Stimulated activated CD4-positive, alpha-beta T cell treated with anti-CD3 and anti-CD28 coated beads, Interleukin-4, amount 100 ng/mL, for 1 hour (primary cell): ENCODE measurements at regions not wholly inside any gene's neighbourhood (a gene's known extent, or its start where the extent isn't known, plus 50 kb on each side); places are given as distances from the start of the nearest gene placed in this dataset.

Experiments used
- DNase-seq: peaks from one replicate; pipeline ENCODE4 v3.0.0-alpha.2; 2020

DNA sequence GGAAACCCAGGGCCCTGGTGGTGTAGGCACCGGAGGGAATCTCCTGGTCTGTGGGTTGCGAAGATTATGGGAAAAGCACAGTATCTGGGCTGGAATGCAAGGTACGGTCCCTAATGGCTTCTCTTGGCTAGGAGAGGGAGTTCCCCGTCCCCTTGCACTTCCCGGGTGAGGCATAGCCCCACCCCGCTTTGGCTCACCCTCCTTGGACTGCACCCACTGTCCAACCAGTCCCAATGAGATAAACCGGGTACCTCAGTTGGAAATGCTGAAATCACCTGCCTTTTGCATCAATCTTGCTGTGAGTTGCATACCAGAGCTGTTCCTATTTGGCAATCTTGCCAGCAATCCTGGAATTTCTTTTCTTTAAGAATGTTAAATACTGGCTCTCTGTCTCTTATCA lies 1429.1 kb downstream of the MAT2B start:
- no peak for DNase-seq

DNA sequence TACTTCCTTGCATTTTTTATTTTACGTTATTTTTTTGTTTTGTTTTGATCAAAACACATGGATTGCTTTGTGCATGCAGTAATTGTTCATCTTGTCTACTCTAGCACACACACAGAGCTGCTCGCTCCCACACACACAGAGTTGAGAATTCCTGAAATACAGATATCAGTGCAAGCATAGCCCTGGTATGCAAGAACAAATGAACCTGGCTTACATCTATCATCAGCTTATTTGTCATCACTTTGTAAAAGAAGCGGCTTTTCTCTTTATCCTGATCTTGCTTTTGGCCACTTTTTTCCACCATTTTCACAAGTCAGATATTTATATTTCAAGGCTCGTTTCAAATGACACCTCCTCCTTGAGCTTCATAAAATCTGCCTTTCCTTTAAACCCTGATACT lies 1435.7 kb downstream of the MAT2B start:
- DNase-seq, result no peak

DNA sequence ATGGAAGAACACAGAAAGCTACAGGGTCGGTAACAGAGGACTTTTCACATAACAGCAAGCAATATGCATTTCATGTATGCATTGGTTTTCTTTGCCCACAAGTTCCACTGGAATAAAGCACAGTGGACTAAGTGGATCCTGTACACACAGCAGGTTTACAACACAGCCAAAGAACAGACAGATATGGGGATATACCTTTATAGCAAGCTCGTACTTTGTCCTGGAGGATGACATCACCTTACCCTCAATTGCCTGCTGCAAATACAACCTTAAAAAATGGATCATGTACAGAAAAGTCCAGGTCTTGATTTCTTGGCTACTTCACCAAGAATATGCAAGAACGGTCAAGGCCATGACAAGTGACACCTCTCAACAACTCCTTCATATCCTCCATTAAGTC lies 1445.5 kb downstream of the MAT2B start:
- DNase-seq, result no peak

DNA sequence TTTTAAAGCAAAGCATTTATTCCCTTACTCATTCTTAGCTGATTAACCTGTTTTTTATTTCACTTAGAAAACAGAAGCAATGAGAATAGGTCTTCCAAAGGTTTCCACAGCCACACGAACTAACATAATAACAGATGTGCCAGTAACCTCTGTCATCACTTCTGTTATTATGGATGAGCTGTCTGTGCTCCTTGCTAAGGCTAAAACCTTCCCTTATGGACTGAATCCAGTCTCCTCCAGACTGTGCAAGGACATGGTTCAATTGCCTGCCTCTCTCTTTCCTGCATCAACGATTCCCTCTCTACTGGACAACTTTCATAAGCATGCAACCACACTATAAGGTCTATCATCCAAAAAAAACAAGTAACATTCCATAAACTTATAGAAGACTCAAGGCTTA lies 1446.2 kb downstream of the MAT2B start:
- DNase-seq, result no peak

DNA sequence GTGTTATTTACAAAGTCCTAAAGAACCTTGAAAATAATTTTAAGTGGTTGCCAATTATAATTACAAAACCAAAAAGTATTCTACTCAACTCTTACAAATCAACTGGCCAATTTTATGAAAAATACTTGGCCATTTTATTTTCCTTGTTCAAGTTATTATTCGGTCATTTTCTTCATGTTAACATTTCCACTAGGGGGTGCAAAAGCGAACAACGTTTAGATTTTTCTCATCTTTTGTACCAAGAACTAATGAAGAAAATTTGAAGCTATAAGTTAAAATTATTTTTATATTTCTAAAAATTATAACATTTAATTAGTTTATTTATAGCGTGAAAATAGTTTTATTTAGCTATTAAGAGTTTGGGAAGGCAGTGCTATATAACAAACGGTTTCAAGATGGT lies 1453.3 kb downstream of the MAT2B start:
- no peak for DNase-seq

DNA sequence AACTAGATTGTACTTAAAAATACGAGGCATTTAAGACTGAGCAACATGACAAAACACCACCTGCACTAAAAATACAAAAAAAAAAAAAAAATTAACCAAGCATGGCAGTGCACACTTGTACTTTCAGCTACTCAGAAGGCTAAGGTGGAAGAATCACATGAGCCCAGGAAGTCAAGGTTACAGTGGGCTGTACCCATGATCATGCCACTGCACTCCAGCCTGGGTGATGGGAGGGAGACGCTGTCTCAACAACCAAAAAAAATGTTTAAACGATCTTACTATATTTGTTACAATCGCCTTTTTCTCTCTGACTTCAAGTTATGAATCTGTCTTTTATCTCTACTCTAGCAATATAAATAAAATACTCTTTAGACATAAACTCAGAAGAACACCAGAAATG lies 1454.3 kb downstream of the MAT2B start:
- DNase-seq, result no peak

DNA sequence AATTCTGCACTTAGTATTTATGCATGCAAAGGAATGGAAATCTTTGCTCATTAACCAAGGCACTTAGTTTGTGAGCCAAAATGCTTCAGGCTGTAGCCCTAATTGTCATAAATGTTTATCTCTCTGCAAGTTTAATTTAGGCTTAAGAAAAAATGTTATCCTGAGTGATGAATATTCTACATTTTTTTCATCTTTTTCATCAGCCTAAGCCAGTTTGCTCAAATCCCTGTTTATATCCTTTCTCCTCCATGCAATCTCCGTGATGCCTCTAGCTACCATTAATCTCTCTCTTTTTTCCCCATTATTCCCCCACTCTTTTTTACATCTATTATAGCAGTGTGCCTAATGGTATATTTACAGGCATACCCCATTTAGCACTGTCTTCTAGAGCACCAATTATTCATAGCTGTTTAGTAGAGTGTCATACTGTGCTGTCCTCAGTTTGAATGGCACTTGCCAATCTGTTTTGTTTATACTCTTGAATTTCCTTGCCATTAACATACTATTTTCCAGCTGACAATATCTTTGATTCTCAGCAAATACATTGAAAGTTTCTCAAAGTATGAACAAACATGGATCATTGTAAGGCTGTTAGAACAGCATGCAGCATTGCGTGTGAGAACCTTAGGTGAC lies 1457.0 kb downstream of the MAT2B start:
- no peak for DNase-seq

DNA sequence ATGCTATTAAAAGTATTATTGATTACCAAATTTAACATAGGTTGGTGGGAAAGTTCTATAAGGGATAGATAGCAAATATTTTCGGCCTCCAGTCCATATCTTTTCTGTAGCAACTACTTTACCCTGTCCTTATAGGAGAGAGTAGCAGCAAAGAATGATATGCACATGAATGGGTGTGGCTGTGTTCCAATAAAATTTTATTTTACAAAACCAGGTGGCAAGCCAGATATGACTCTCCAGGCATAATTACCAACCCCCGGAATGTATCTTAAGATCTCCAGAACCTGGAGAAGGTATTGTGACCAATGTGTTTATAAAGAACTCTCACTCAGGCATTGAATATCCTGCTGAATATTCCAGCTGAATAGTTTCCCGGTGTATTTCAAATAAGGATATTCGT lies 1461.2 kb downstream of the MAT2B start:
- no peak for DNase-seq

DNA sequence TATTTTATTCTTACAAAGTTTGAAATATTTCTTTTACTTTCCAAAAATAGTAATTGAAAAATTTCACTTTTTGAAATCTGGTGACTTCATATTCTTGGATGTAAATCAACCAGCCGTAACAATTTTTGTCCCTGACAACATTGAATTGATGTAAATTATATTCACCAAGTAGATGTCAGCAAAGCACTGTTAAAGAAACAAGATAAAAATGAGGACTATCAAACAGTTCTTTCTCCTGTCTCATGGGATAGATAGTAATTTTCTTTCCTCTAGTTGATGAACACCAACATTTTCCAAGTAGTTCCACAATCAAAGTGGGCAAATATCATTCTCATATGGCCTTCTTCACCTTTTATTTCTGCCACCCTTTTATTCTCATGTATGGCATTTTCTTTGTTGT lies 1461.9 kb downstream of the MAT2B start:
- DNase-seq, result no peak

DNA sequence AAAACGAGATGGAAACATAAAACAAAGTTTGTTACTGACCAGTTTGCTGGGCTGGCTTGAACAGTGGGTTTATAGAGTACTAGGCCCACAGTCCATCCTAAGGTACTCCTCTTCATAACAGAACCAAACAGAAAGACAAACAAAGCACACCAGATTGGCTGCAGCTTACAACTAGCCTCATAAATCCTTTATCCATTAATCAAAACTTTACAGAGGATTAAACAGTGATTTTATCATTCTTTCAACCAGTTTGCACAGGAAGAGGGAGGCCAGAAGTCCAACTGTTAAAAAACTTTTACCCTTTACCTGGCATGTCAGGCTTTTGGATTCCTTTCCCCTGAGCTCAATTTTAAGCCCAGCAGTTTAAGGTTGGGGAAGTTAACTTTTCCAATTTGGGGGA lies 1467.6 kb downstream of the MAT2B start:
- no peak for DNase-seq

DNA sequence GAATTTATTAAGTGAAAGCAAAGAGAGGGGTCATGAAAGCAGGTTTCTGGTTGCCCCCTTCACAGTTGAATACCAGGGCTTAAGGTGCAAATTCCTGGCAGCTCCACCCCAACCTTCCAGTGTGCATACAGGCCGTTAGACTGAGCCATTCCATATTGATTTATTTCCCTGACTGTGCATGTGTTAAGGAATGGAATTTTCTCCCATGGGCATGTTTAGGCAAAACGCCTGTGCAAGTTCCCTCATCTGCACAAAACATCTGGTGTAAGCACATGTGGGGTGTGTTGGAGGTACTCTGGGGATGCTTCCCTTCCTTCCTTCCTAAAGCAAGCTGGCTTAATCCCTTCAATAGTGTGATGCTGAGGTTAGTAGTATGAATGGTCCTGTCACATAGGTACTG lies 1470.6 kb downstream of the MAT2B start:
- no peak for DNase-seq

DNA sequence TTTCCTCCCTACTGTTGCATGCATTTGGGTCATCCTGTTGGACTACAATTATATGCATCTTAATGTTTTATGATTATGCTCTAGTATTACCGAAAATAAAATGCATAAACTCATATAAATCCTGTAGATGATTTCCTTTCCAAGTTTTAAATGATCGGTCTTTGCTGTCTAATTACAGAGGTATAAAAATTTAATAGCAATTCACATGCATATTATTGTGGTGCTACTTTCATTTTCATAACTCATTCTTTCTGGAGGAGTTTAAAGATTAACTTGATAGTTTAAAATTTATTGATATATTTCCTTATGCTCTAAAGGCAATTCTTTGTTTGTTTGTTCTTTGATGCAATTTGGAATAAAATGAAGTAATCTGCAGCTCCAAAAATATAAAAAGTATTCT lies 1475.1 kb downstream of the MAT2B start:
- no peak for DNase-seq

DNA sequence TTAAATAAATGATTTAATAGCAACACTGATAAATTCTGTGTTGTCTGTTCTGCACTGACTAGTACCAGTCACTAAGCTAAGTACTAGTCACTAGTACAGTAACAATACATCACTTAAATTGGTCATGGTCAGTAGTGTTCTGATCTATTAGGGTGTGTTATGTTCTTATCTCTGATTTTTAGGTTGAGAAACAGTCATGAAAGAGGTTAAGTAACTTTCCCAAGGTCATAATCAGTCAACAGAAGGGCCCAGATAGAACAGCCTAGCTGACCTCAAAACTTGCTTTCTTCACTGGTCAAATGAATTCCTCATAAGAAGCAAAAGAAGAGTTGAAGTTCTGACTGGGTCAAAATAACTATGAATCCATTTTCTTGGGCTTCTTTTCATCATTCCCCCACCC lies 1492.7 kb downstream of the MAT2B start:
- no peak for DNase-seq

DNA sequence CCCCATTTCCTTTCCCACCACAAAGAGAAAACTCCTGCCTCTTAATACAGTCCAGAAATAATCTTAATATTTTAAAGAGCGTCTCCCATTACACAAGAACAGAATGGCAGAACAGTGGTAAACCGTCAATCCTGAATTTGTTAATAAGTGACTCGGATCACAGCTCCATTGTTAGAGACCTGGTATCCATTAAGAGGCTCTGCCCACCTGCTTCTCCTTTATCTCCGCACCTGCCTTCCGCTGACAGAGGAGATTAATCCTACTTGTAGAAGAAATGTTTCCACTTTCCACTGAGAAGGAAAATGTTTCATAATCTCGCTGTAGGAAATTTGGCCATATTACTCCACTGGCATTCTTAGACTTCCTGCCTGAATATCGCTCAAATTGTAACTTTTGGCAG lies 1493.2 kb downstream of the MAT2B start:
- DNase-seq, result no peak

DNA sequence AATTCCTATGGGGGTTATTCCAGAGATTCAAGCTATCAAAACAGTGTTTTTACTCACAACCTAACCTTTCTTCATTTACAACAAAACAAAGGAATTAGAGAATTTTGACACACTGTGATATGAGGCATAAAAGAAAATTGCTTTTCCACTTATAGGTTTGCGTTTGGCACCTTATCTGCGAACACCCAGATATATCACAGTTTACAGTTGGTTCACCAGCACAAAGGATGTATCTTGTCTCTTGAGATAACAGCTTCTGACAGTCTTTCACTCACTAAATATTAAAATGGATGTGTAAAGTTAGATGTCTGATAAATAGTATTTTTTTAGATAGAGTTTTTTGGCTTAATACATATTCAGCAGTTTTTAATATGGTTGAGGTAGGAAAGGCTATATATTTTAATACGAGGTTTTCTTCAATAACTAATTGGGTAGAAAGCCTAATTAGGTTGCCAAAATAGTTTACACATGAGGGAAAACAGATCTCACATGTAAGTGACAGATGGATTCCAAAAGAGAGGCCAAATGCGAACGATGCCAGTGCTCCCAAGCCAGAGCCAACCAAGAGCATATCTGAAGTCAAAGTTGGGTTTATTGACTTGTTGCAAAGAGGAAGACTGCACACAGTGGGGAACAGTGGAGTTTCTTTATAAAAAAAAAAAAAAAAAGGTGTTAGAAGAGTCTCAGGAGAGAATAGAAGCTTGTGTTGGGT lies 1495.2 kb downstream of the MAT2B start:
- DNase-seq, result no peak

DNA sequence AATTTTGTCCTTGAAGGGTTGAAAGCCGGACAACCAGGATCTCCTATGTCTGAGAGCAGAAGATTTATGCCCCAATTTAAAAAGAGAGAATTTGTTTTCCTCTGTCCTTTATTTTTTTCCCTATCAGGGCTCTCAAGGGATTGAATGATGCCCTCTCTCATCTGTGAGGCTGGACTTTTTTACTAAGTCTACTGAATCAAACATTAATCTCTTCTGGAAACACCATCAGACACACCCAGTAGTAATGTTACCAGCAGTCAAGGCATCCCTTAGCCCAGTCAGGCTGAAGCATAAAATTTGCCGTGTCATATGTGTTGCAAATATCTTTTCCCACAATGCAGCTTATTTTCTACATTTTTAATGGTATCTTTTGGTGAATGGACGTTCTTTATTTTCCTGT lies 1497.9 kb downstream of the MAT2B start:
- no peak for DNase-seq

DNA sequence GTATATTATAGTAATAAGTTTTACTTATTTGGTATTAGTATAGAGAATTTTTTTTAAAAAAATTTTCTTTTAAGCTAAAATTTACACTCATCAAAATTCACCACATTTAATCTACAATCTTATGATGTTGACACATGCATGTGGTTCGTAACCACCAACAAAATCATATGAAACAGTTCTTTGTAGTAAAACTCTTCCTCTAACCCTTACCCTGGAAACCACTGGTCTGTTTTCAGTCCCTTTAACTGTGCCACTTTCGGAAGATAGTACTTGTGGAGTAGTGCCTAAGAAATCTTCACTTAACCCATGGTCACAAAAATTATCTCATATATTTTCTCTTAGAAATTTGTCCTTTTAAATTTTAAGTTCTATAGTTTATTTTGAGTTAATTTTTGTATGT lies 1498.8 kb downstream of the MAT2B start:
- no peak for DNase-seq

DNA sequence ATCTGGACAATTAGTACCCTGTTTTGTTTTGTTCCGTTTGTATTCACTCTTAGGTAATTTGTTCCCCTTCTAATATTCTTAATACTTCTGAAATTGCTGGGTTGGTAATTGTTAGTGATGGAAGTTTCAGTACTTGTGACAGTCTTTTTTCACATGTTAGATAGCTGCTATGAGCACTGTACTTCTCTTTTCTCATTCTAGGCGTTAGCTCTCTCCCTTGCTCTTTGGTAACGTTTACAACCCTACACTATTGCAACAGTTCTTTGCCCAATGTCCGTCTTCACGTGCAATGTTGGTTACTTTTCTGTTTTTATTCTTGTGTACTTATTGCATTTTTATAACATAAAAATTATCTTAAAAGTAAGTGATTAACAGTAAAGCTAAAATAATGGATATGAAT lies 1509.0 kb downstream of the MAT2B start:
- DNase-seq, result no peak

DNA sequence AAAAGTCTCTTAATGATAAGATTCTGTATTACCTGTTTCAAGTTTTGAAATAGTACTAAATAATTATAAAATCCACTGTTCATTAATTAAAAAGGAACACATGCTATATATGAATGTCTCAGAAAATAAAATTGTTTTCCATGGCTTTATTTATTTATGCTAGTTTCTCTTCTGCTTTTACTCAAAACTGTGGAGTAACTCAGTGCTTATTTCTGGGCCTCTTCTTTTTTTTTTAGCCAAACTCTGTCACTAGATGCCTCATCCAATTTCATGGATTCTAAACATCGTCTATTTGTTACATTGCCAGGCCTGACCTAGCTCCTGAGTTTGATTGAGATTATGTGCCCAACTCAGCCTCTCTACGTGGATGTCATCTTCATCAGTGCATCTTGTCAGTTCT lies 1509.7 kb downstream of the MAT2B start:
- no peak for DNase-seq

DNA sequence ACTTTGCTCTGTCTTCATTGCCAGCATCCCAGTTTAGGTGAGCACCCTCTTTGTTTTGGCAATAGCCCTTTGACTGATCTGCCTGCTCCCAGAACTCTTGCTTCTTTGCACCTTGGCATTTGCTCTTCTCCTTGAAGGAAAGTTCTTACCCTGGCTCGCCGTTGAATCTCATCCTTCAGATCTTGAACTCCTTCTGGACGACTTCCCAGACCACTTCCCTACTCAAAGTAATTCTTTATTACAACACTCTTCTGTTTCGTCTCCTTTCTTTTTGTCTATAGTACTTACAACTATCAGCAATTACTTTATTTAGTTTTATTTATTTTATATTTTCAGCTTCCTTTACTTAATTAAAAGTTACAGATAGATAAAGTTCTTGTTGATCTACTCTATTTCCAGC lies 1510.1 kb downstream of the MAT2B start:
- DNase-seq, result no peak

DNA sequence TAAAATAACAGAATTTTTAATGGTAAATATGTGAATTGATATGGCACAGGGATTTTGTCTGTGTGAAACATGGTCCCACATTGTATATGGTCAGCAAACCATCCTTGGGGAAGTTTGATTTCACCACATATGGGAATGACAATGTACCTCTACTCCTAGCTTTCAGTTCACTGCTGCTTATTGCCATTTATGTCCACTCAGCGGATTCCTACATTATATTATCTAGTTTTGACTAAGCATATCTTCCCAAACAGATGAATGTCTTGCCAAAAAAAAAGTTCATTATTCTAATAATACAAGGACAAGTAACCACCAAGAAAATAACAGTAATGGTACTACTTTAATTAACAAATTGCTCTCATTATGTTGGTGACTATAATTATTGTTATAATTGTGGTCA lies 1521.6 kb downstream of the MAT2B start:
- no peak for DNase-seq

DNA sequence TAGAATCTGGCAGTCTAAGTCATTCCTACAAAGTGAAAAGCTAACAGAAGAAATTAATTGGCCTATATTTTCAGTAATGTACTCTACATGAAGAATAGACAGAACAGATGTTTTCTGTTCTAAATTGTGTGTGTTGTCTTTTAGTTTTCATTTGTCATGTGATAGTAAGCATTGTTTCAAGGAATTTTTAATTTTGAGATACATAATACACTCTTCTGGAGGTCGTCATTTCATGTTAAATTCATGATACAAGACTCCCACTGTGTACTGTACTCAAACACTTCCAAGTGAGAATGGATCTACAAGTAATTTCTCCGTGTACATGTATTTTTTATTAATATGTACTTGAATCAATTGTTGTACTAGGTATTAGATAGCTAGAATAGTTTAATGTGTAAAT lies 1522.9 kb downstream of the MAT2B start:
- DNase-seq, result no peak

DNA sequence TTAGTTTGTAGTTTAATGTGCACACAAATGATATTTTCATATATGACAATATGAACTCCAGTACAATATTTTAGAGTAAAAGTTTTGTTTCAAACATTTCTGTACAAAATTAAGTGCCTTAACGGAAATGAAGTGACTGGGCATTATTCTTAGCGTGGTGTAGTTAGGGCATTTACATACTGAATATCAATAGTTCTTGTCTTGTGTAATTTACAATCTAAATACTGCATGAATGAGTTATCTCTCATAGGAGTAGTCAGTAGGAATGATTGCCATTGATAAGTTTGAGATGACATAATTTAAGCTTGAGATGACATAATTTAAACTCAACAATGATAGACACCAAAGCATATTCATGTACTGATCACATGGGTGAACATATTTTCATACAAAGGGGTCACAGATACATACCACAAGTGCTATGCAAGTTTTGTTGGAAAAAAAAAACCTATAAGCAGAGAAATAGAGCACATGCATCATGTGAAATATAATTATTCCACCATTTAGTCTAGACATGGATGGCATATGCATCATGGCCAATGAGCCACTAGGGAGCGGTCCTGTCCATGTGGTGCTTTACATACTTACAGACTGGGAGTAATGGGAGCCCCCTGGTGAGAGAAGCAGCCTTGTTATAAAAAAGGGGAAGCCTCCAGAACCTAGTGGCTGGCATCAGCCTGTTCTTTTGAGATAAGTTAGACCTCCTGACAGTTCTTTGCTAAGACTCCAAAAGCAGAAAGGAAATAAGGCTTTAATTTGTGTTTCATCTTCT lies 1523.9 kb downstream of the MAT2B start:
- no peak for DNase-seq

DNA sequence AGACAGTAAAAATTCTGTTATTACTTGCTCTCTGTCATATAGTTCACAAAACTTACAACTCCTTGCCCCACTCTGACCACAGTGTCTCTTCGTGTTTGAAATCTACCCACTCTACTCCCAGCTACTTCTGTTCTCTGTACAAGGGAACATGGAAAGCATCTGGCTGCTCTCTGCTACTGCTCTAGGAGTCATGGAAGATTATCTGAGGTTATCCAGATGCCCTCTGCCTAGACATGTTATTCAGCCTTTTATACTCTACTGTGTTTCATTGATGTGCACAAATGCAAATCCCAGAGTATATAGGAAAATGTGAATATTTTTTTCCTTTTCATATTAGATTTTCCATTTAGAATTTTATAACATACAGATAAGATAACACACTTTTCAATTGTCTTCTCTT lies 1525.6 kb downstream of the MAT2B start:
- DNase-seq, result no peak
